GM06990 (cell line): ENCODE measurements at regions not wholly inside any gene's neighbourhood (a gene's known extent, or its start where the extent isn't known, plus 50 kb on each side); places are given as distances from the start of the nearest gene placed in this dataset.

Source experiments
- DNase-seq: peaks from one replicate; pipeline ENCODE4 v3.0.0-alpha.2; 2011; ENCODE audit not compliant: insufficient read length; ENCODE audit errors: extremely low read depth
- H3K27me3 ChIP-seq: replicated peaks from 2 replicates; pipeline ENCODE4 v1.6.0; 2011; ENCODE audit warnings: low read length; ENCODE audit not compliant: control insufficient read depth, insufficient read depth
- H3K36me3 ChIP-seq: 2 replicates; pipeline ENCODE4 v1.5.1; 2011; ENCODE audit warnings: low read length; ENCODE audit not compliant: control insufficient read depth, insufficient read depth
- H3K4me3 ChIP-seq: replicated peaks from 2 replicates; pipeline ENCODE4 v1.5.1; 2011; ENCODE audit warnings: low read depth, mild to moderate bottlenecking, control low read depth, low read length
- TF ChIP-seq, protein P1 (sequence below): IDR thresholded peaks from 2 replicates; pipeline ENCODE4 v1.5.1; 2011; ENCODE audit warnings: low read length, control low read depth, mild to moderate bottlenecking, inconsistent platforms; ENCODE audit not compliant: insufficient read depth, poor library complexity, severe bottlenecking

DNA sequence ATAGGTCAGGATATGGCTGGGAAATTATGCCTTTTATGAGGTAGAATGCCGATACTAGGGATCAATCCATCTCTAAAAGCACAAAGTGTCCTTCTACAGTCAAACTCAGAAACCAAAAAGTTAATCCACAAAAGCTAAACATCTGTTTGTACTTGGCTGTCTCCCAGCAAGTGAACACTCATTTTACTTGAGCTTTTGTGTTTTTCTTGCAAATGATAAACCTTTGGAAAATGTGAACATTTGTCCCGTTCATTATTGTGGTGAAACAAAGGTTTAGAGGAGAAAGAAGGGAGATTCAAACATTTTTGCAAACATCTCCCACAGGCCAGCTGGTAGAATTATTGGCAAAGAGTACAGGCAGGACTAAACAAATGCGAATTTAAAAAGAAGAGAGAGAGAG, 300.6 kb upstream of the SPANXN1 start:
- DNase-seq = no peak
- Histone ChIP-seq H3K36me3 (no peaks in the 10 kb centered on the region), H3K4me3 (no peak overlapping the region), H3K27me3 (no peaks in the 10 kb centered on the region)
- TF ChIP-seq, protein P1, sequence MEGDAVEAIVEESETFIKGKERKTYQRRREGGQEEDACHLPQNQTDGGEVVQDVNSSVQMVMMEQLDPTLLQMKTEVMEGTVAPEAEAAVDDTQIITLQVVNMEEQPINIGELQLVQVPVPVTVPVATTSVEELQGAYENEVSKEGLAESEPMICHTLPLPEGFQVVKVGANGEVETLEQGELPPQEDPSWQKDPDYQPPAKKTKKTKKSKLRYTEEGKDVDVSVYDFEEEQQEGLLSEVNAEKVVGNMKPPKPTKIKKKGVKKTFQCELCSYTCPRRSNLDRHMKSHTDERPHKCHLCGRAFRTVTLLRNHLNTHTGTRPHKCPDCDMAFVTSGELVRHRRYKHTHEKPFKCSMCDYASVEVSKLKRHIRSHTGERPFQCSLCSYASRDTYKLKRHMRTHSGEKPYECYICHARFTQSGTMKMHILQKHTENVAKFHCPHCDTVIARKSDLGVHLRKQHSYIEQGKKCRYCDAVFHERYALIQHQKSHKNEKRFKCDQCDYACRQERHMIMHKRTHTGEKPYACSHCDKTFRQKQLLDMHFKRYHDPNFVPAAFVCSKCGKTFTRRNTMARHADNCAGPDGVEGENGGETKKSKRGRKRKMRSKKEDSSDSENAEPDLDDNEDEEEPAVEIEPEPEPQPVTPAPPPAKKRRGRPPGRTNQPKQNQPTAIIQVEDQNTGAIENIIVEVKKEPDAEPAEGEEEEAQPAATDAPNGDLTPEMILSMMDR = no peak
